CD4-positive, alpha-beta T cell treated with Interleukin-1 beta for 1 hour (primary cell): ENCODE measurements at regions not wholly inside any gene's neighbourhood (a gene's known extent, or its start where the extent isn't known, plus 50 kb on each side); places are given as distances from the start of the nearest gene placed in this dataset.

Source experiments
- DNase-seq, 2 donors: peaks; one replicate each; pipeline ENCODE4 v3.0.0-alpha.2; 2020 to 2022

DNA sequence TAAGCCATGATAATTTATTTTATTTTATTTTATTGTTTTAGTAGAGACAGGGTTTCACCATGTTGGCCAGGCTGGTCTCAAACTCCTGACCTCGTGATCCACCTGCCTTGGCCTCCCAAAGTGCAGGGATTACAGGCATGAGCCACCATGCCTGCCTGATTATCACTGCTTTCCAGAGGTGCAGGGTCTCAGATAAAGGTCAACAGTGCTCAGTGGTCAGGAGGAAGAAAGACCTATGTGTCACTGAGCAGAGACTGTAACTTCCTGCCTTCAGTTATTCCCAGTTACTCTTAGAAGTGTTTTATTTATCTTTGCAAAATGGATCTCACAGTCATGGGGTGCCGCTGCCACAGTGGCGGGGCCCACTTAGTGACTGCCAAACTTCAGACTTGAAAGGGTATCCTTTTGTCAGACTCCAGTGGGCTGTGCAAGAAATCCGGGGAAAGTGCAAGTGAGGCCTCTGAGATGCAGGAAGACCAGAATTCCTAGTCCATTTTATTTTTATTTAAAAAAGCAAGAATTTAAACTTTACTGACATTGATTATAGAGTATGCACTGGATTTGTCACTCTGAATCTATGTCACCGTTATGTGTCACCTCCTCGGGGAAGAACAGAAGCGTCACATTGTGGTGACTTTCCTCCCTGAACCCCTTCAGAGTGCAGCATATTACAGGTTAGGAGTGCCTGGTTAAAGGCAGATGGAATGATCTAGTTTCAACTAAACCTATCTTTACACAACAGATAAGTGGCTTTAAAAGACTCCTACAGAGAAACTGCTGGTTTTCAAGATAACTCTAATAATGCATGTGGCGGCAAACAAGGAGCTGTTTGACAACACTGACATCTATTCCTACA lies 59.1 kb upstream of the BICD1 start:
- no peak for DNase-seq

DNA sequence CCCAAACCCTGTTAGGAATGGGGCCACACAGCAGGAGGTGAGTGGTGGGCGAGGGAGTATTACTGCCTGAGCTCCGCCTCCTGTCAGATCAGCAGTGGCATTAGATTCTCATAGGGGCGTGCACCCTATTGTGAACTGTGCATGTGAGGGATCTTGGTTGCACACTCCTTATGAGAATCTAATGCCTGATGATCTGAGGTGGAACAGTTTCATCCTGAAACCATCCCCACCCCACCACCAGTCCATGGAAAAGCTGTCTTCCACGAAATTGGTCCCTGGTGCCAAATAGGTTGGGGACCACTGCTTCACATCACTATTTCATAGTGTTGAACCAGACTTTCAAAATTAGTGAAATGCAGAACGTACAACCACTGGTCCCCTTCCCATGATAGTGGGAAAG lies 57.9 kb upstream of the BICD1 start:
- no peak for DNase-seq

DNA sequence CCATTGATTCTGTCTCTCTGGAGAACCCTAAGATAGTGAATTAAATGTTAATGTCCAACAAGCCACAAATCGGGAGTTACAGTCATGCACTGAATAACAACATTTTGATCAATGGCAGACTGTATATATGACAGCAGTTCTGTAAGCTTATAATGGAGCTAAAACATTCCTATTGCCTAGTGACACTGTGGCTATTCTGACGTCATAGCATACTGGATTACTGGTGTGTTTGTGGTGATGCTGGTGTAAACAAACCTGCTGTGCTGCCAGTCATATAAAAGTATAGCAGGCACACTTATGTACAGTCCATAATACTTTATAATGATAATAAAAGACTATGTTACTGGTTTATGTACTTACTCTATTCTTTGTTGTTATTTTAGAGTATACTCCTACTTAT lies 56.7 kb upstream of the BICD1 start:
- DNase-seq, result no peak

DNA sequence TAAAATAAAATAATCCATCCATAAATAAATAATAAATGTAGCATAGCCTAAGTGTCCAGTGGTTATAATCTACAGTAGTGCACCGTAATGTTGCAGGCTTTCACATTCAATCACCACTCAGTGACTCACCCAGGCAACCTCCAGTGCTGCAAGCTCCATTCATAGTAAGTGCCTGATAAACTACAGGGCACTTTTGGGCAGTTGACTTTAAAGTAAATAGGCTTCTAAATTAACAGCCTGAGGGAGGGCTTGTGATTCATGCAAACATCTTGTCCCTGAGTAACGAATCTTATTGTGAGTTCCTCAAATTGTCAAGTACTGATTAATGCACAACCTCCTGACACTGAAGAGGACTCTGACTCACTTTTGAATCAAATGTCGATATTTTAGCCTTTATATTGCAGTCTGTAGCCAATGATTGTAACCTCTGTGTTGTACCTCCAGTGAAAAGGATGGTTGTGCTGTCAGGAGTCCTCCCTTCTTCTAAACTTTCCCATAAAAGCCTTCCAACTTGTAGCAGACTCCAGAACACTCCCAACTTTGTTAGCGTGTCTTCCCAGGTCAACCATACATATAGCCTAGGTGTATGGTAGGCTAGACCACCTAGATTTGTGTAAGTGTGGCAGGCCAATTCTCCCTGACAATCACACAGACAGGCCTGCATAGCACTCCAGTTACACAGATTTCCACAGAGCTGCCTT lies 55.0 kb upstream of the BICD1 start:
- DNase-seq, result no peak

DNA sequence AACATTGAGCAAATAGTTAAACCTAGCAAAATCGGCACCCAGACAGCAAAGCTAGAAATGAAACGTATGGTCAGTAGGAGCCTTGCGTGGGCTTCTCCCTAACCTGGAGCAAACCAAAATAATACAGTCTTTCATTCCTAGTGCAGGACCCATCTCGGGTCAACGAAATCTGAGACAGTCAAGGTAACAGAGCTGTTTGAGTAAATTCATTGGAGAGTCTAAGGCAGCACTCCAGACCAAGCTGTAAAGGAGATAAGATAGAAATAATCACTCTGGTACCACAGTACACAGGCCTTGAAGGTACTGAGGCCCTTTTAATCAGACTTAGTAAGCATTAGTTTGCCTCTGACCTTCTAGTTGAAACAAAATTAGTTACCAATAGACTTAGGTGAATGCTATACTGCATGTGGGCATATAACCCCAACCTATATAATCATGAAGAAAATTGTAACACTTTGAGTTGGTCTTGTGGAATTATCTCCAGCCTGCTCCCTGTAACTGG lies 54.4 kb upstream of the BICD1 start:
- no peak for DNase-seq

DNA sequence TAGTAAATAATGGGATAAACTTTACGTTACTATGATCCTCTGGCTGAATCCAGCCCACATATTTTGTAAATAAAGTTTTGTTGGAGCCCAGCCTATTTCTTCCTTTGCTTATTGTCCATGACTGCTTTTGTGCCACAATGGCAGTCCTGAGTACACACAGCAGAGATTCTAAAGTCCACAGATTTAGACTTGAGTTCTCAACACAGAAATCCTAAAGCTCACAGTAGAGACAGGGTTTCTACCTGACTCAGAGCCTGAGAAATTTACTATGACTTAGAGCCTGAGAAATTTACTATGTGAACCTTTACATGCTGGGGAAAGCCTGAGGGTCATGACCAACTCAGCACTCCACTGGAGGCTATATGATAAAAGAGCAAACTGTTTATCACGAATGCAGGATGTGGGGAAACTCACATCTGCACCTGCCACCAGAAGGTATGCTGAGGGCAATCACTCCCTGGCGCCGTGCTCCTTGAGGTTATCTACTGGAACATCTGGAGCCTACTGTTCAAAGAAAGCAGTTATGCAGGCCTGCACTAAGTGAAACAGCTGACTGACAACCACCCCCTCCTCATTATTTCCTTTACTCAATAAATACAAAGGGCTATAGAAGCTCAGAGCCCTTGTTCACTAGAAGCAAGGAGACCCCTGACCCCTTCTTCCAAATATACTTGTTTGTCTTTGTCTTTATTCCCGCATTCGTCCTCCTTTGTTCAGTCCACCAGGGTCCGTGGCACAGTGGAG lies 52.6 kb upstream of the BICD1 start:
- no peak for DNase-seq
